HCT116 (cell line): ENCODE measurements at regions not wholly inside any gene's neighbourhood (a gene's known extent, or its start where the extent isn't known, plus 50 kb on each side); places are given as distances from the start of the nearest gene placed in this dataset.

Experiments used
- ATAC-seq: fragments of 200-7000 bp; cut with Tn5 transposase; 2 replicates; pipeline ENCODE4 v1.9.1; 2020; ENCODE audit warnings: mild to moderate bottlenecking, moderate library complexity
- BruUV-seq: library from RNA; stranded (reverse); fragments of 400-500 nt; replicated peaks from 2 replicates; lab custom pipeline; 2021; lab: Mats Ljungman, UMichigan
- CTCF ChIA-PET: fragments of 300-600 bp; sonication (Branson Sonifier 250); formaldehyde crosslinking; loops from one replicate; lab custom pipeline; 2021; ENCODE audit warnings: antibody characterized with exemption; lab: Charles Lee
- POLR2A ChIA-PET: fragments of 300-600, 350-600 bp; sonication (Branson Sonifier 250); formaldehyde crosslinking; loops from one replicate; lab custom pipeline; 2021; ENCODE audit warnings: antibody characterized with exemption; lab: Charles Lee
- RAD21 ChIA-PET, 2 experiments: fragments of 300-600 bp; sonication (Branson Sonifier 250); formaldehyde crosslinking; loops; one replicate each; lab custom pipeline; 2023; ENCODE audit warnings: low total read pairs in 2 of 2; ENCODE audit not compliant: uncharacterized antibody in 2 of 2, unreplicated experiment in 2 of 2, low non-redundant PET in 1 of 2; lab: Charles Lee
- DNase-seq: peaks from one replicate; pipeline ENCODE4 v3.0.0-alpha.2; 2010; ENCODE audit warnings: low read depth, low spot score
- H2AFZ ChIP-seq: fragments of 200-600 bp; shearing (Covaris generic), sonication (generic); 2 replicates; pipeline ENCODE4 v1.6.1; 2017; ENCODE audit warnings: low read depth, mixed run types, mixed read lengths, antibody characterized with exemption, low read length; ENCODE audit not compliant: poor library complexity, severe bottlenecking
- H3K27ac ChIP-seq: 2 replicates; pipeline ENCODE4 v1.5.1; 2012; ENCODE audit warnings: low read depth, low read length
- H3K27me3 ChIP-seq: fragments of 200-600 bp; sonication (generic); 2 replicates; pipeline ENCODE4 v1.6.1; 2016; ENCODE audit warnings: mixed run types, low read length, mixed read lengths; ENCODE audit not compliant: insufficient read depth
- H3K36me3 ChIP-seq, 2 experiments: fragments of 200-500 bp in 1 of 2; fragments of 200-600 bp in 1 of 2; sonication (Bioruptor generic) in 1 of 2; sonication (generic) in 1 of 2; 2 replicates each; pipeline versions ENCODE4 v1.5.1 to v1.6.1; 2014 to 2016; ENCODE audit warnings: low read length in 2 of 2, inconsistent platforms in 1 of 2, mixed read lengths in 1 of 2, mixed run types in 1 of 2; ENCODE audit not compliant: insufficient read depth in 2 of 2, control insufficient read depth in 1 of 2
- H3K4me1 ChIP-seq, 2 experiments: fragments of 200-600 bp in 1 of 2; sonication (generic) in 1 of 2; 2 replicates each; pipeline versions ENCODE4 v1.5.1 to v1.6.1; 2012 to 2017; ENCODE audit warnings: low read length in 2 of 2, inconsistent platforms in 1 of 2, mild to moderate bottlenecking in 1 of 2, mixed read lengths in 1 of 2, mixed run types in 1 of 2, moderate library complexity in 1 of 2; ENCODE audit not compliant: insufficient read depth in 2 of 2, control insufficient read depth in 1 of 2
- H3K4me2 ChIP-seq: fragments of 200-600 bp; sonication (generic); 2 replicates; pipeline ENCODE4 v1.6.1; 2017; ENCODE audit warnings: mixed run types, low read length, mixed read lengths
- H3K4me3 ChIP-seq, 2 experiments: fragments of 200-600 bp in 1 of 2; sonication (generic) in 1 of 2; replicated peaks in 1 of 2; 2 replicates each; pipeline ENCODE4 v1.5.1; 2011 to 2016; ENCODE audit warnings: low read length in 2 of 2, control low read depth in 1 of 2, low read depth in 1 of 2, mild to moderate bottlenecking in 1 of 2, mixed read lengths in 1 of 2, mixed run types in 1 of 2
- H3K79me2 ChIP-seq: fragments of 200-600 bp; sonication (generic); 2 replicates; pipeline ENCODE4 v1.6.1; 2017; ENCODE audit warnings: mild to moderate bottlenecking, mixed run types, low read length, moderate library complexity, mixed read lengths; ENCODE audit not compliant: insufficient read depth
- H3K9ac ChIP-seq: fragments of 200-600 bp; sonication (generic); 2 replicates; pipeline ENCODE4 v1.6.1; 2016; ENCODE audit warnings: low read length, mixed read lengths
- H3K9me2 ChIP-seq: fragments of 200-600 bp; sonication (generic), shearing (Covaris generic); 2 replicates; pipeline ENCODE4 v1.6.1; 2017; ENCODE audit warnings: mixed run types, mild to moderate bottlenecking, moderate library complexity; ENCODE audit not compliant: insufficient read depth
- H3K9me3 ChIP-seq, 2 experiments: fragments of 200-500 bp in 1 of 2; fragments of 200-600 bp in 1 of 2; sonication (Bioruptor generic) in 1 of 2; sonication (generic) in 1 of 2; 2 replicates each; pipeline ENCODE4 v1.6.1; 2014 to 2017; ENCODE audit warnings: low read length in 2 of 2, mixed read lengths in 2 of 2, inconsistent platforms in 1 of 2, low read depth in 1 of 2, mild to moderate bottlenecking in 1 of 2, mixed run types in 1 of 2, moderate library complexity in 1 of 2; ENCODE audit not compliant: control insufficient read depth in 1 of 2, insufficient read depth in 1 of 2
- H4K20me1 ChIP-seq: fragments of 200-600 bp; sonication (generic), shearing (Covaris generic); 2 replicates; pipeline ENCODE4 v1.6.1; 2017; ENCODE audit warnings: mixed run types, mild to moderate bottlenecking, moderate library complexity; ENCODE audit not compliant: insufficient read depth
- ELF1 ChIP-seq: IDR thresholded peaks from 2 replicates; pipeline ENCODE4 v1.6.1; 2012; ENCODE audit warnings: low read depth, borderline replicate concordance
- EZH2 ChIP-seq: fragments of 200-600 bp; sonication (generic); IDR thresholded peaks from 2 replicates; pipeline ENCODE4 v1.6.1; 2017; ENCODE audit warnings: antibody characterized with exemption, mixed run types
- EZH2phosphoT487 ChIP-seq: fragments of 200-600 bp; IDR thresholded peaks from 2 replicates; pipeline ENCODE4 v1.6.1; 2018; ENCODE audit warnings: antibody characterized with exemption, borderline replicate concordance
- POLR2A ChIP-seq: IDR thresholded peaks from 2 replicates; pipeline ENCODE4 v1.7.0; 2011; ENCODE audit warnings: borderline replicate concordance; ENCODE audit not compliant: insufficient read depth, insufficient read length; ENCODE audit errors: extremely low read depth
- POLR2AphosphoS5 ChIP-seq: IDR thresholded peaks from 2 replicates; pipeline ENCODE4 v1.6.1; 2011; ENCODE audit warnings: mild to moderate bottlenecking, low read depth, low read length, moderate library complexity
- REST ChIP-seq: IDR thresholded peaks from 2 replicates; pipeline ENCODE4 v1.6.1; 2012; ENCODE audit warnings: low read depth
- SRF ChIP-seq: IDR thresholded peaks from 2 replicates; pipeline ENCODE4 v1.6.1; 2012; ENCODE audit warnings: low read depth
- TCF7L2 ChIP-seq: IDR thresholded peaks from 2 replicates; pipeline ENCODE4 v1.7.0; 2011; ENCODE audit warnings: borderline replicate concordance, inconsistent platforms; ENCODE audit not compliant: insufficient read depth, insufficient read length; ENCODE audit errors: extremely low read depth
- YY1 ChIP-seq: IDR thresholded peaks from 2 replicates; pipeline ENCODE4 v1.6.1; 2011; ENCODE audit warnings: low read length, low read depth, moderate library complexity, mild to moderate bottlenecking; ENCODE audit not compliant: insufficient replicate concordance; ENCODE audit errors: extremely low read depth
- ZFX ChIP-seq: fragments of 450-650 bp; IDR thresholded peaks from 2 replicates; pipeline ENCODE4 v1.6.1; 2017
- ZNF274 ChIP-seq: fragments of 200-500 bp; sonication (Bioruptor generic); IDR thresholded peaks from 2 replicates; pipeline ENCODE4 v1.6.1; 2014; ENCODE audit warnings: mild to moderate bottlenecking, low read depth, low read length, inconsistent platforms
- intact Hi-C: fragments of 100-400 bp; cut with micrococcal nuclease; formaldehyde crosslinking; loops from 2 replicates; pipeline ENCODE4 v1.10.0; 2022
- TF ChIP-seq, protein P1 (sequence below): IDR thresholded peaks from 2 replicates; pipeline ENCODE4 v1.6.1; 2011; ENCODE audit warnings: mild to moderate bottlenecking, low read length, moderate library complexity; ENCODE audit not compliant: insufficient replicate concordance; ENCODE audit errors: extremely low read depth

GRCh38 chr2:44116319-44116718 is 52.4 kb upstream of the PPM1B start (continued):
- TF ChIP-seq POLR2AphosphoS5 (no peak), TCF7L2 (no peak), EZH2phosphoT487 (no peak), SRF (no peak)
- TF ChIP-seq, protein P1, sequence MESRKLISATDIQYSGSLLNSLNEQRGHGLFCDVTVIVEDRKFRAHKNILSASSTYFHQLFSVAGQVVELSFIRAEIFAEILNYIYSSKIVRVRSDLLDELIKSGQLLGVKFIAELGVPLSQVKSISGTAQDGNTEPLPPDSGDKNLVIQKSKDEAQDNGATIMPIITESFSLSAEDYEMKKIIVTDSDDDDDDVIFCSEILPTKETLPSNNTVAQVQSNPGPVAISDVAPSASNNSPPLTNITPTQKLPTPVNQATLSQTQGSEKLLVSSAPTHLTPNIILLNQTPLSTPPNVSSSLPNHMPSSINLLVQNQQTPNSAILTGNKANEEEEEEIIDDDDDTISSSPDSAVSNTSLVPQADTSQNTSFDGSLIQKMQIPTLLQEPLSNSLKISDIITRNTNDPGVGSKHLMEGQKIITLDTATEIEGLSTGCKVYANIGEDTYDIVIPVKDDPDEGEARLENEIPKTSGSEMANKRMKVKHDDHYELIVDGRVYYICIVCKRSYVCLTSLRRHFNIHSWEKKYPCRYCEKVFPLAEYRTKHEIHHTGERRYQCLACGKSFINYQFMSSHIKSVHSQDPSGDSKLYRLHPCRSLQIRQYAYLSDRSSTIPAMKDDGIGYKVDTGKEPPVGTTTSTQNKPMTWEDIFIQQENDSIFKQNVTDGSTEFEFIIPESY = no peak

DNA sequence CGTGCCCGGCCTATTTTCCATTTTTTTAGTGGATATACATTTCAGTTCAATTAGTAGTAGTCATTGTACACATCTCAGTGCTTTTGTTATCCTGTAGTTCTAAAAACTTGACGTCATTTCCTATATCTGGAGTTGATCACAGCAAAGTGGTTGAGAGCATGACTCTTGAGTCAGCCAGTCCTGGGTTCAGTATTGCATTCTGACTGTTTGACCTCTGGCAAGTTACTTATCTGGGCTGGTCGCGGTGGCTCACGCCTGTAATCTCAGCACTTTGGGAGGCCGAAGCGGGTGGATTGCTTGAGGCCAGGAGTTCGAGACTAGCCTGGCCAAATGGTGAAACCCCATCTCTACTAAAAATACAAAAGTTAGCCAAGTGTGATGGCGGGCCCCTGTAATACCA is 50.4 kb upstream of the PPM1B start:
- no peaks in the 10 kb centered on the region for H3K9me2 ChIP-seq
- no peak overlapping the region for H3K27ac ChIP-seq
- H3K79me2 ChIP-seq = no peaks in the 10 kb centered on the region
- H3K9me3 ChIP-seq = no peaks in the 10 kb centered on the region
- no peak overlapping the region for H3K4me3 ChIP-seq
- RAD21 ChIA-PET = no interaction called here
- DNase-seq (no peak), ATAC-seq (no peak)
- no peak for TF ChIP-seq ZNF274
- no peak for TF ChIP-seq EZH2phosphoT487
- no peak for TF ChIP-seq EZH2
- no peak for TF ChIP-seq POLR2A
- TF ChIP-seq YY1 = no peak
- no peak for TF ChIP-seq ELF1
- no peak for TF ChIP-seq REST
- no peak for TF ChIP-seq ZFX
- no peaks in the 10 kb centered on the region for H3K36me3 ChIP-seq
- intact Hi-C loops = no loop called here
- no peak overlapping the region for H3K4me2 ChIP-seq
- H3K9ac ChIP-seq = no peak overlapping the region
- POLR2A ChIA-PET = no interaction called here
- no peaks in the 10 kb centered on the region for H4K20me1 ChIP-seq
- no TSS peak for BruUV-seq
- no peak overlapping the region for H2AFZ ChIP-seq
- no peaks in the 10 kb centered on the region for H3K4me1 ChIP-seq
- CTCF ChIA-PET = no interaction called here
- no peaks in the 10 kb centered on the region for H3K27me3 ChIP-seq
